ENCODE measurements at regions not wholly inside any gene's neighbourhood (a gene's known extent, or its start where the extent isn't known, plus 50 kb on each side); places are given as distances from the start of the nearest gene placed in this dataset.

GRCh38 chr4:122309988-122310626, 68.7 kb upstream of the ADAD1 start:
- DNase-seq, result no peak

GRCh38 chr4:122313006-122313646, 65.7 kb upstream of the ADAD1 start:
- DNase-seq, result no peak

GRCh38 chr4:122326908-122327307, 51.9 kb upstream of the ADAD1 start:
- DNase-seq, result no peak

- DNase-seq, result no peak
Observed at GRCh38 chr4:122328893-122329292, 49.9 kb upstream of the ADAD1 start.
